Activated T-helper 1 cell treated with anti-CD3 and anti-CD28 coated beads, Interleukin-12 subunit alpha, Interleukin-12 subunit beta, Interleukin-2, Interleukin-4 antibody, amounts not matched to agents 30 ng/mL and 10 ng/mL and 1 ng/mL, durations not matched to agents 14 hours and 24 hours and 36 hours (primary cell): ENCODE measurements at regions not wholly inside any gene's neighbourhood (a gene's known extent, or its start where the extent isn't known, plus 50 kb on each side); places are given as distances from the start of the nearest gene placed in this dataset.
A peak's percentile ranks its signal among the peaks of the same experiment; 100 is the strongest.

Experiments
- DNase-seq: peaks from one replicate; pipeline ENCODE4 v3.0.0; 2021; ENCODE audit warnings: low spot score
- H3K27ac Mint-ChIP-seq: one replicate; pipeline ENCODE4 v1.8.0; 2021; ENCODE audit warnings: mild to moderate bottlenecking, mixed read lengths
- H3K27me3 Mint-ChIP-seq: one replicate; pipeline ENCODE4 v1.8.0; 2022; ENCODE audit warnings: mild to moderate bottlenecking, moderate library complexity, mixed read lengths; ENCODE audit not compliant: insufficient read depth
- H3K36me3 Mint-ChIP-seq: one replicate; pipeline ENCODE4 v1.8.0; 2021; ENCODE audit warnings: low read depth, mixed read lengths
- H3K4me1 Mint-ChIP-seq: one replicate; pipeline ENCODE4 v1.8.0; 2021; ENCODE audit warnings: low read depth, mixed read lengths
- H3K4me3 Mint-ChIP-seq: one replicate; pipeline ENCODE4 v1.8.0; 2021; ENCODE audit warnings: mild to moderate bottlenecking, moderate library complexity, mixed read lengths
- H3K9me3 Mint-ChIP-seq: one replicate; pipeline ENCODE4 v1.8.0; 2021; ENCODE audit warnings: mixed read lengths
- intact Hi-C: fragments of 100-400 bp; cut with micrococcal nuclease; formaldehyde crosslinking; loops from one replicate; pipeline ENCODE4 v1.15.1; 2024

DNA sequence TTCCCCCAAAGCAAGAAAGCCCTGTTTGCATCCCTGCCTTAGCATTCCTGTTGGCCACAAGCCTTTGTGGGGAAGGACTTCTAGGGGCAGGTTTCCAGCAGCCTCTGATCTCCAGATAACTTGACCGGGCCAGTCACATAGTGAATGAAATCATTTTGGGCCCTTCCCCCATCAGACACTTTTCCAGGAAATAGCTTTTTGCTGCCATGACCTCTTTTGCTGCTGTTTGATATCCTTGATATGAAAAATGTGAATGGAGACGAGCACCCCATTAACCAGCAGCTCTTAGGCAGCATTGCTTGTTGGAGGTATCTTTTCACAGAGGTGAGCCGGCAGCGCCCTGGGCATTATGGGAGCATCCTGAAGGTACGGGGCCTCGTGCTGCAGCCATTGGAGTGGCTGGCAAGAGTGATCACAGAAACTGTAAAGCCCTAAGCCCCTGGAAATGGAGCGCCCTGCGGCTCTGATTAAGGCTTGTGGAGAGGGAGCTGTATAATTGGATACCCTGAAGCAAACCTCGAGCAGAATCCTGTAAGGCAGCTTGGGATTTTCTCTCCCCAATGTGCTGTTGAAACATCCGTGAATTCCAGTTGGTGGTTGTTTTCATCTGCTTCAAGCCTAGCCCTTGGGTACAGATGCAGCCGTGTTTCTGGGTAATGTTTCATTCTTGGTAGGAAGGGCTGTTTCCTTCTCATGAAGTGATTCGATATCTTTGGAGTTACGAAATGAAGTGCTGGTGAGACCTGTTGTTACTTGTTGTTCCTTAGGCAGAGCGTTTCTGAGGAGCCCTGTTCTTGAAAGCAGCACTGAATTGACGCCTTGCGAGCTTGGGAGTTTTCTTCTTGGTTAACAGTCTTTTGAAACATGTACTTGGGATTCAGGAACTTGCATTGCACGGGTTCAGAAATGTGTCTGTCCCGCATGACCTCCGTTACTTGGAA lies 179.0 kb downstream of the PTEN start:
- peaks cover 8% of the 10 kb centered on the region for H3K27me3 Mint-ChIP-seq
- no peak overlapping the region for H3K4me3 Mint-ChIP-seq
- H3K27ac Mint-ChIP-seq, result no peak overlapping the region
- H3K4me1 Mint-ChIP-seq, result peaks cover 7% of the 10 kb centered on the region
- H3K36me3 Mint-ChIP-seq, result no peaks in the 10 kb centered on the region
- intact Hi-C loops, result no loop called here
- DNase-seq, result no peak
- H3K9me3 Mint-ChIP-seq, result no peaks in the 10 kb centered on the region

DNA sequence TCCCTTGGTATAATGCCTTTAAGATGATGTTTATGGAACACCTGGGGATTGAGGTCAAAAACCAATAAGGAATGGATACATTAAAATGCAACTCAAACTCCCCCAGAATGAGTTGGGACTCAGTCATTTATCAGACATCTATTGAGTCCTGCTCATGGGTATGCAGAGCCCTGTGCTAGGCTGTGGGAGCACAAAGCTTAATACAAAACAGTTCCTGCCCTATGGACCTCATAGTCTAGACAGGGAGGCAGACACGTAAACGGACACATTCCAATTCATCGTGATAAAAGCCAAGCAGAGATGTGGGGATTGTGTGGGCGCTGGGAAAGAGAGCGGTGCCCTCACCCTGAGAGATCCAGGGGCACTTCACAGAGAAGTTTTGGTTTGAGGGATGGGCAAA lies 181.7 kb downstream of the PTEN start:
- Mint-ChIP-seq H3K36me3 (peaks cover 2% of the 10 kb centered on the region), H3K4me1 (peaks cover 5% of the 10 kb centered on the region), H3K4me3 (no peak overlapping the region), H3K27me3 (peaks cover 10% of the 10 kb centered on the region), H3K9me3 (peaks cover 4% of the 10 kb centered on the region), H3K27ac (no peak overlapping the region)
- intact Hi-C loops, result no loop called here
- no peak for DNase-seq

DNA sequence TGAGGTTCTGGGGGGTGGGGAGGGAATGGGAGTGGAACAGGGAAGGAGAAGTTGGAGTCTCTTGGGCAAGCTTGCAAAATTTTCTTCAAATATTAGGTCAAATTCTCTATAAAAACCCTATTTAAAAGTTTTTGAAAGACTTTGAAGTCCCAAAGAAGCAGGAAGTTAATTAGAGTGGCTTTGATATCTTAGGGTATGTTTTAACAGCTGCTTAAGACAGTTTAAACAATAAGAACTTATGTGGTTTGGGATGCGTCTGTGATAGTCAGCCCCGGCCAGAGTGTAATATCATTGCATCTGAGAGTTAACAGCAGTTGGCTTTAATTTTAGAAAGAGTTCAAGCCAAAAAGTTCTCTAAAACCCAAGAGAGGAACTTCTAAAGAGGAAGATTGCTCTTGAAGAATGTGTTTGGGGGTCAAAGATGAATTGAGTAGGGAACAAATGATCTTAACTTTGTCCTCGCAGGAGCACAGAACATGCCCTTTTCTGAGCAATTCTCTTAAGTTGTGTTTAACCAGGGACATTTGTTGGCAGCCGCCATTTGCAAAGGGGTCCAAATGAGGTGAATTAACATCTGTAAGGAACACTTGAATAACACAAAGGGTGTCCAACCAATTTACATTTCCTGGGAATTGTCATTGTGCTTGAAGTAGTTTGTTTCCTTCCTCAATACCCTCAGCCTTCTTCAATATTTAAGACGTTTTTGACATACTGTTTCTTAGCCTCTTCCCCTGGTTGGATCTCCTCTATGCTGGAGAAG lies 182.4 kb downstream of the PTEN start:
- Mint-ChIP-seq H3K36me3 (peaks cover 2% of the 10 kb centered on the region), H3K27ac (no peak overlapping the region), H3K4me3 (no peak overlapping the region), H3K9me3 (peaks cover 4% of the 10 kb centered on the region), H3K4me1 (peaks cover 5% of the 10 kb centered on the region), H3K27me3 (peaks cover 10% of the 10 kb centered on the region)
- intact Hi-C loops, result no loop called here
- no peak for DNase-seq

DNA sequence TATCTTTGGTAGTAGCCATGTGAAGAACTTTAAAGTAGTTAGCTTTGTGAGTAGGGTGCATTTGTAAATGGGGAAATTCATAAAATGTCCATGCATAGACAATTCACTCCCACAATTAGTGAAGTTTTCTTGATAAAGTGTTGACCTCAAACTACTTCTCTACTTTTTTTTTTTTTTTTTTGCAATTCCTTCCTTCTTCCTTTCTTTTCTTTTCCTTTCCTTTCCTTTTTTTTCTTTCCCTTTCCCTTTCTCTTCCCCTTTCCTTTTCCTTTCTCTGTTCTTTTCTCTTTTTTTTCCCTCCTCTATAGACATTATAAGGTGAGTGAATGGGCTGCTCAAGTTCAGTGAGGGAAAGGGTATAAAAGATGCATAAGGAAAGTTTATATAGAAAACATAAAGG lies 184.2 kb downstream of the PTEN start:
- intact Hi-C loops, result no loop called here
- Mint-ChIP-seq H3K27ac (no peak overlapping the region), H3K27me3 (peaks cover 7% of the 10 kb centered on the region), H3K36me3 (peaks cover 2% of the 10 kb centered on the region), H3K9me3 (peaks cover 4% of the 10 kb centered on the region), H3K4me1 (peaks cover 5% of the 10 kb centered on the region), H3K4me3 (no peak overlapping the region)
- no peak for DNase-seq

DNA sequence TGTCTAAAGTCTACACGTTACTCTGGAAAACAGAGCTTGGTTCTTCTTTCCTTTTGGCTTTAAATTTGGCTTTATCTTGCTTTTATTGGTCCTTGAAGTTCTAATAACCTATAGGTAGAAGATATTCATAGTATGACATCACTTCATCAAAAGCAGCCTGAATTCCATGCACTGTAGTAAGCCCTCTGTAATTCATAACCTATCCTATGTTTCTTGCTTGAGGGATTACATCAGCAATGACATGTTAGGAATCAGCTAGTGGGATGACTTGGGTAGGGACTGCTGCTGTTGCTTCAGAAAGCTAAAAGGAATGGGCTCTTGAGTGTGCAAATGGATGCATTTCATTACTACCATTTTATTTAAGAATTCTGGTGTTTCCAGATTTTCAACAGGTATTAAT lies 184.9 kb downstream of the PTEN start:
- Mint-ChIP-seq H3K36me3 (peaks cover 2% of the 10 kb centered on the region), H3K27me3 (peaks cover 8% of the 10 kb centered on the region), H3K4me3 (no peak overlapping the region), H3K4me1 (peaks cover 5% of the 10 kb centered on the region), H3K9me3 (peaks cover 4% of the 10 kb centered on the region), H3K27ac (no peak overlapping the region)
- DNase-seq, result no peak
- intact Hi-C loops, result no loop called here

DNA sequence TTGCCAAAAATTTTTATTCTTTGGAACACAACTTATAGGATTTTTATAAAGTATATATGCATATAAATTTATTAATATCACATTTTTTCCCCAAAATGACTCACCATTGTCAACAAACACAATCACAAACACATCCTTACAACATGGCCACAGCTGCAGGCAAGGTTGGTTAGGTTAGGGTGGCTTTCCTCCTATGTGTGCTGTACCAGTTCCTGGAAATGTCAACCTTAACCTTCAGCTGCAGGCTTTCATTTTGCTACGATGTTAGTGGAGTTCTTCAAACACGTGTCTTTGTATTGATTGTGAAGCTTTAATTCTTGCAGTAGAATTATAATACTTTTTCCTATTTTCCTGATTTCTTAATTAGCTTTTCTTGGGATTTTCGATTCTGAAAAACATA lies 185.8 kb downstream of the PTEN start:
- peaks cover 5% of the 10 kb centered on the region for H3K4me1 Mint-ChIP-seq
- intact Hi-C loops, result no loop called here
- peaks cover 2% of the 10 kb centered on the region for H3K36me3 Mint-ChIP-seq

DNA sequence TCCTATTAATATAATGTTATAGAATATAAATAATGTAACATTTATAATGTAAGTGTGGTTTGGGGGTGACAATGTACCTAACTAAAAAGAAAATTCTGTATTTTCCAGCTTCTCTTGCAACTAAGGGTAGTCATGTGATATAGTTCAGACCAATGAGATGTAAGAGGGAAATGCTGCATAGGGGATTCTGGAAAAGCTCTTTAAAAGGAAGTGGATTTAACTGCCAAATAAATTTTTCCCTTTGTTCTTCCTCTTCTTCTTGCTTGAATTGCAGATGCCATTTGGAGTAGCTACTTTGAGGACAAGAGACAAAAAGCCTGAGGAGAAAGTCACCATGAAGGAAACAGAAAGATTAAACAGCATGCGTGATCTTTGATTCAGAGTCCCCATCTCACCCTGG lies 194.3 kb downstream of the PTEN start:
- no peak overlapping the region for H3K4me3 Mint-ChIP-seq
- H3K36me3 Mint-ChIP-seq, result peaks cover 5% of the 10 kb centered on the region
- peaks cover 7% of the 10 kb centered on the region for H3K9me3 Mint-ChIP-seq
- H3K27me3 Mint-ChIP-seq, result peaks cover 2% of the 10 kb centered on the region
- DNase-seq, result no peak
- no peak overlapping the region for H3K27ac Mint-ChIP-seq
- intact Hi-C loops, result no loop called here
- peaks cover 11% of the 10 kb centered on the region for H3K4me1 Mint-ChIP-seq

More for the DNA sequence above, 185.8 kb downstream of the PTEN start:
- Mint-ChIP-seq H3K9me3 (peaks cover 4% of the 10 kb centered on the region), H3K4me3 (no peak overlapping the region), H3K27ac (no peak overlapping the region), H3K27me3 (peaks cover 9% of the 10 kb centered on the region)
- no peak for DNase-seq

DNA sequence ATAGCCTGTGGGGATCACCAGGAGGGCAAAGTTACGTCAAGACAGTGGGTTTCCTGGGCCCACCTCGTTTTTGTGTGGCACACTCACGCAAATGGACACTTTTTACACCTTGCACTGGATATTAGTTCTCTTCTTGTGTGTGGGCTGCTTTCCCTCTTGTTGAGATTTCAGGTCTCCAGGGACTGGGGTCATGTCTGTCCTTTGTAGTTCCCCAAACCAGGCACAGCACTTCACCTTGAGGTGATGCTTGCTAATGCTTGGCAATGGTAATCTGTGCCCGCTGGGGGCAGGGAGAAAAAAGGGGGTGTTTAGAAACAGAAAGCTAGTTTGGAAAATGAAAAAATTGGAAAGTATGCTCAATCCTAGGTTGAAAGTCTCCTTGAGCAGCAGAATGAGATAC lies 195.3 kb downstream of the PTEN start:
- no peak for DNase-seq
- Mint-ChIP-seq H3K4me1 (peaks cover 19% of the 10 kb centered on the region), H3K9me3 (peaks cover 7% of the 10 kb centered on the region), H3K27me3 (no peaks in the 10 kb centered on the region), H3K4me3 (no peak overlapping the region), H3K36me3 (peaks cover 5% of the 10 kb centered on the region), H3K27ac (no peak overlapping the region)
- intact Hi-C loops, result no loop called here

DNA sequence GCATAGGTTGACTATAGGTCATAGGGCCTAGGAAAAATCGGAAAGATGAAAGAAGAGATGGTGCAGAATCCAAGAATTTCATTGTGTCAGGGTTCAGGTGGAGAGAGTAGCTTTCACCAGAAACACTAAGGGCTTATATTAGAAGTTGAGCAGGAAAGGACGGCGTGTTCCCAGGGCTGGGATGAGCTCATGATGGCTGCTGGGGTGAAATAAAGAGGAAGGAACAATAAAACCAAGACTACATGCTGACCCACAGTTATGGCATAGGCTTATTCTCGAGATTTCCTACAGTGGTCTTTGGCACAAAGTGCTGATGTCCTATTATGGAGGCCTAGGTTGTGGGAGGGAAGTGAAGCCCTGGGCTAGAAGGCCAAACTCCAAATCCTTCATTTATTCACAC lies 195.8 kb downstream of the PTEN start:
- Mint-ChIP-seq H3K27me3 (no peaks in the 10 kb centered on the region), H3K9me3 (peaks cover 7% of the 10 kb centered on the region)
- intact Hi-C loops, result no loop called here

DNA sequence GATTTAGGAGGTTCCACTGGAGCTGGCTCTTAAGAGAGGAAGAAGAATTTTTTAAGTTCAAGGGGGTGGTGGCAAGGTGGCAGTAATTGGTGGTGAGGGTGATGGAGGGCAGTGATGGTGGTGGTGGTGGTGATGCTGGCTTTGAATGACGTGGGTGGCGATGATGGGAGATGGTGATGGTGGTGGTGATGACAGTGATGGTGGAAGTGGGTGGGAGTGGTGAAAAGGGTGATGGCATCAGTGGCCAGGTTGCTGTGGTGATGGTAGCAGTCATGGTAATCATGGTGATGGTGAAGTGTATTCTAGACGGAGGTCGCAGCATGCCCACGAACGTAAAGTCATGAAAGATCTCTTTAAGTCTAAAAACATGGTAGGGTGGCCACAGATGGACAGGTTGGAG lies 197.3 kb downstream of the PTEN start:
- Mint-ChIP-seq H3K4me3 (no peak overlapping the region), H3K27ac (peak overlapping the region; percentile 40), H3K36me3 (peaks cover 5% of the 10 kb centered on the region), H3K27me3 (no peaks in the 10 kb centered on the region), H3K4me1 (peaks cover 37% of the 10 kb centered on the region), H3K9me3 (peaks cover 7% of the 10 kb centered on the region)
- intact Hi-C loops, result no loop called here
- DNase-seq, result no peak

More for the DNA sequence above, 195.8 kb downstream of the PTEN start:
- no peak for DNase-seq
- Mint-ChIP-seq H3K27ac (no peak overlapping the region), H3K36me3 (peaks cover 5% of the 10 kb centered on the region), H3K4me3 (no peak overlapping the region), H3K4me1 (peaks cover 21% of the 10 kb centered on the region)

DNA sequence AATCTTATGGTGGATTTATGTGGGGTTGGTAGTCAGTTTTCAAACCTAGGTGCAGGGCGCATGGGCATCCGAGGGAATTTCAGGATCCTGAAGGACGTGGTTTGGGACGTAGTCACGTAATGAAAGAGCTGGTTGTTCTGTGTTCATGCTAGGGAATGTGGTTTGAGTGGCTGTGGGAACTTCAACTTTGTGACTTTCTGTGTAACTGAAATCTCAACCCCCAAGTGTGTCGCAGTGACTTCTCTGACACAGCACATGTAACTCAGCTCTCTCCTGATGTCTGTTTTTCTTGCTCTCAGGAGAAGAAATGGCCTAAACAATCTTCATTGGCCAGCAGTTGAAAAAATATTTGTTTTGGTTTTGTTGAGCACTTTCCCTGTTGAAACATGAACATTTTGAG lies 199.0 kb downstream of the PTEN start:
- peaks cover 7% of the 10 kb centered on the region for H3K36me3 Mint-ChIP-seq
- no peak for DNase-seq
- peaks cover 53% of the 10 kb centered on the region for H3K4me1 Mint-ChIP-seq
- peaks cover 7% of the 10 kb centered on the region for H3K9me3 Mint-ChIP-seq
- intact Hi-C loops, result no loop called here
- H3K27ac Mint-ChIP-seq, result no peak overlapping the region
- no peaks in the 10 kb centered on the region for H3K27me3 Mint-ChIP-seq
- no peak overlapping the region for H3K4me3 Mint-ChIP-seq

DNA sequence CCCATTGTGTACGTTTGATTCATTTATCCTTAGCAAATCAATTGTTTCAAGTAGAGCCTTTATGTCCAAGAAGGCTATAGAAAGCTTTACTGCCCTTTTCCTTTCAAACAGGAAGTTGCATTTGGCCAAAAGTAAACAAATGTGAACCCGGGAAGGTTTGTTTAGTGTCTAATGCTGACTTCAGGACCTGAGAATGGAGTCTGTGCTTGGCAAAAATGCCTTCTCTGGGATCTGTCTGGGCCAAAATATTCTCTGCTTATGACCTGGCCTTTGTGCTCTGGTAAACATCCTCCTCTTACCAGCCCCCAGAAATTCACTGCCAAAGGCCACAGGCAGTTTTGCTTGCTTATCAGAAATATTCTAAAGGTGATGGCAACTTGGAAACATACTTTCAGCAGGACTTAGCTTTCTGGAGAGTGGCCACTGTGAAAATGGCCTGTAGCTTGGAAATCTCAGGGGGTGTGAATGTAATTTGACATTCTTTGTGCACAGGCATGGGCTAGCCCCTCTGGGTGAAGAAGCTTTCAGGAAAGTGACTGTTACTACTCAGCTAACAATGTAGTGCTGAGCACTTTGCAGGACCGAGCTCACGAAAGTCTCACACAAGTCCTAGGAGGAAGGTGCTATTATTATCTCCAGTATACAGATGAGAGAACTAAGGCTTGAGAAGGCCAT lies 199.5 kb downstream of the PTEN start:
- Mint-ChIP-seq H3K27ac (no peak overlapping the region), H3K27me3 (no peaks in the 10 kb centered on the region)

More for the DNA sequence above, 199.5 kb downstream of the PTEN start:
- H3K36me3 Mint-ChIP-seq, result peaks cover 10% of the 10 kb centered on the region
- H3K9me3 Mint-ChIP-seq, result peaks cover 7% of the 10 kb centered on the region
- peaks cover 58% of the 10 kb centered on the region for H3K4me1 Mint-ChIP-seq
- intact Hi-C loops, result no loop called here
- no peak overlapping the region for H3K4me3 Mint-ChIP-seq
- no peak for DNase-seq
